ENCODE measurements at regions not wholly inside any gene's neighbourhood (a gene's known extent, or its start where the extent isn't known, plus 50 kb on each side); places are given as distances from the start of the nearest gene placed in this dataset.

- no peaks in the 10 kb centered on the region for H3K9me1 ChIP-seq (ENCODE audit: control insufficient read depth, insufficient read depth, low read length)
- TF ChIP-seq ZNF274 (IDR thresholded peaks at IDR 0.05; ENCODE audit: borderline replicate concordance, low read depth, low read length) (no peak), RHOXF2B (CRISPR knock-in tag; conservative IDR thresholded peaks at IDR 0.05) (no peak), HDAC6 (IDR thresholded peaks at IDR 0.05; ENCODE audit: low read depth, low read length) (no peak), POLR2AphosphoS5 (IDR thresholded peaks at IDR 0.05; ENCODE audit: control insufficient read depth, insufficient read depth, low read depth, low read length) (no peak), ETS1 (conservative IDR thresholded peaks at IDR 0.05; ENCODE audit: control insufficient read depth, low read depth, low read length) (no peak), ZFP36 (IDR thresholded peaks at IDR 0.05; ENCODE audit: low read depth, low read length, partially characterized antibody) (no peak), MTF1 (CRISPR knock-in tag; IDR thresholded peaks at IDR 0.05; ENCODE audit: borderline replicate concordance) (no peak), EP300 (IDR thresholded peaks at IDR 0.05; ENCODE audit: low read length) (no peak), CBFA2T3 (IDR thresholded peaks at IDR 0.05) (no peak), MGA (IDR thresholded peaks at IDR 0.05) (no peak)
Observed at GRCh38 chr13:26847281-26847680, 86.7 kb upstream of the GPR12 start.

More at GRCh38 chr13:26847281-26847680, 86.7 kb upstream of the GPR12 start:
- in situ Hi-C loops (cut with MboI), result no loop called here
- Histone ChIP-seq H3K79me2 (ENCODE audit: control insufficient read depth, insufficient read depth, low read length) (no peaks in the 10 kb centered on the region), H3K27me3 (ENCODE audit: control insufficient read depth in 2 of 2, insufficient read depth in 2 of 2, low read length in 2 of 2) (no peaks in the 10 kb centered on the region), H3K9ac (ENCODE audit: insufficient read depth in 1 of 2, low read depth in 2 of 2, low read length in 2 of 2) (no peak overlapping the region), H3K4me1 (replicated peaks in 1 of 2; ENCODE audit: control insufficient read depth in 2 of 2, insufficient read depth in 2 of 2, low read length in 2 of 2) (no peaks in the 10 kb centered on the region), H3K9me3 (replicated peaks; ENCODE audit: control insufficient read depth, insufficient read depth, low read depth, low read length) (no peaks in the 10 kb centered on the region), H2AFZ (ENCODE audit: low read depth, low read length) (no peak overlapping the region), H3K36me3 (ENCODE audit: control insufficient read depth, insufficient read depth, low read length) (no peaks in the 10 kb centered on the region), H3K27ac (ENCODE audit: extremely low read depth, low read depth, low read length) (no peak overlapping the region), H3K4me2 (ENCODE audit: insufficient read depth, low read length) (no peak overlapping the region), H3K4me3 (no peak overlapping the region), H4K20me1 (replicated peaks; ENCODE audit: control insufficient read depth, insufficient read depth, low read length) (no peaks in the 10 kb centered on the region; the same call in 1 of the 2 replicates)
- DNase-seq (ENCODE audit: extremely low read depth in 1 of 4, low spot score in 3 of 4) (no peak), ATAC-seq (no peak), FAIRE-seq (no peak)
- intact Hi-C loops (cut with micrococcal nuclease), result no loop called here
- ChIA-PET POLR2A (interaction anchor here (0.6 kb wide), 1 partner anchor 16 kb away, joined by 3 read pairs; no protein-coding TSS in a partner anchor), CTCF (ENCODE audit: low intra/inter-chr PET ratio) (no interaction called here)
- 0% methylated on average over 1 of the region's 1 CpG for WGBS (ENCODE audit: insufficient coverage, low coverage, missing lambda C conversion rate)
- no TSS peak for BruUV-seq (replicated peaks)

Measured in K562 (cell line).